Fibroblast of lung (primary cell): ENCODE measurements at regions not wholly inside any gene's neighbourhood (a gene's known extent, or its start where the extent isn't known, plus 50 kb on each side); places are given as distances from the start of the nearest gene placed in this dataset.
A peak's percentile ranks its signal among the peaks of the same experiment; 100 is the strongest.

Source experiments
- DNase-seq, 2 donors: peaks; one replicate each; pipeline versions ENCODE4 v3.0.0 to v3.0.0-alpha.2; 2010; ENCODE audit warnings: low read depth in 2 of 2
- H2AFZ ChIP-seq: 2 replicates; pipeline ENCODE4 v1.5.1; 2012; ENCODE audit warnings: low read length, control low read depth, inconsistent platforms
- H3K27ac ChIP-seq: 2 replicates; pipeline ENCODE4 v1.5.1; 2011; ENCODE audit warnings: low read length, control low read depth; ENCODE audit not compliant: insufficient read depth
- H3K27me3 ChIP-seq: 2 replicates; pipeline ENCODE4 v1.5.1; 2011; ENCODE audit warnings: mild to moderate bottlenecking, low read length; ENCODE audit not compliant: control insufficient read depth, insufficient read depth
- H3K36me3 ChIP-seq: 2 replicates; pipeline ENCODE4 v1.5.1; 2011; ENCODE audit warnings: low read length; ENCODE audit not compliant: control insufficient read depth, insufficient read depth
- H3K4me1 ChIP-seq: 2 replicates; pipeline ENCODE4 v1.5.1; 2011; ENCODE audit warnings: low read length; ENCODE audit not compliant: control insufficient read depth, insufficient read depth; ENCODE audit errors: extremely low read depth
- H3K4me2 ChIP-seq: 2 replicates; pipeline ENCODE4 v1.5.1; 2011; ENCODE audit warnings: low read length, control low read depth; ENCODE audit not compliant: insufficient read depth; ENCODE audit errors: extremely low read depth
- H3K4me3 ChIP-seq, 4 experiments: fragments of 200-600 bp in 1 of 4; sonication (generic) in 1 of 4; replicated peaks in 1 of 4; 2 replicates each; pipeline ENCODE4 v1.5.1; 2011 to 2016; ENCODE audit warnings: low read length in 4 of 4, low read depth in 3 of 4, mild to moderate bottlenecking in 3 of 4, control low read depth in 2 of 4, inconsistent platforms in 1 of 4, mixed read lengths in 1 of 4; ENCODE audit not compliant: insufficient read depth in 1 of 4; ENCODE audit errors: control extremely low read depth in 1 of 4
- H3K79me2 ChIP-seq: 2 replicates; pipeline ENCODE4 v1.5.1; 2012; ENCODE audit warnings: mild to moderate bottlenecking, low read length, inconsistent platforms; ENCODE audit not compliant: control insufficient read depth, insufficient read depth
- H3K9ac ChIP-seq: 2 replicates; pipeline ENCODE4 v1.5.1; 2011; ENCODE audit warnings: mild to moderate bottlenecking, low read length, control low read depth; ENCODE audit not compliant: insufficient read depth
- H3K9me3 ChIP-seq: 2 replicates; pipeline ENCODE4 v1.5.1; 2012; ENCODE audit warnings: low read depth, low read length; ENCODE audit not compliant: control insufficient read depth, insufficient read depth
- H4K20me1 ChIP-seq: 2 replicates; pipeline ENCODE4 v1.5.1; 2011; ENCODE audit warnings: low read length; ENCODE audit not compliant: control insufficient read depth, insufficient read depth; ENCODE audit errors: extremely low read depth
- EZH2 ChIP-seq: IDR thresholded peaks from 2 replicates; pipeline ENCODE4 v1.5.1; 2012; ENCODE audit warnings: low read length, control low read depth, mild to moderate bottlenecking; ENCODE audit errors: missing control alignments
- TF ChIP-seq, protein P1 (sequence below), 2 donors: IDR thresholded peaks in 1 of 2; conservative IDR thresholded peaks in 1 of 2; 1 replicate in 1 of 2; 2 replicates in 1 of 2; pipeline ENCODE4 v1.5.1; 2011 to 2012; ENCODE audit warnings: low read length in 2 of 2, control low read depth in 1 of 2, inconsistent platforms in 1 of 2, low read depth in 1 of 2, mild to moderate bottlenecking in 1 of 2

DNA sequence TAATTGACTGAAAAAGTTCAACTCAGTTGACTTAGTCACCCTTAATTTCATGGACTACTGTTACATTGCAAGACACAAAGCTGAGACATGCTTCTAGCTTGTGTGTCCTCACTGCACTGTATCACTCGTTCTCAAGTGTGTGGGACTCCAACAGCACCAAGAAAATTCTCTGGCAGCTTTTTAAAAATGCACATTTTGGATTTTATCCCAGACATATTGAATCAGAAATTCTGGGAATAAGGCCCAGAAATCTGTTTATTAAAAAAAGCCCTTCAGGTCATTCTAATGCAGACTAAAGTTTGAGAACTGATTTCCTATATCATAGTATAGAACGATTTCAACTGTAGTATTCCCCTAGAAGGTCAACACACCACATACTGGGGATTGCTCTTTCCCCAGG is 1485.3 kb downstream of the PCDH9 start:
- Histone ChIP-seq H3K9me3 (no peaks in the 10 kb centered on the region), H4K20me1 (no peaks in the 10 kb centered on the region), H3K4me3 (no peak overlapping the region), H3K36me3 (no peaks in the 10 kb centered on the region), H3K9ac (no peak overlapping the region), H3K79me2 (no peaks in the 10 kb centered on the region), H2AFZ (no peak overlapping the region), H3K27me3 (no peaks in the 10 kb centered on the region), H3K4me1 (no peaks in the 10 kb centered on the region), H3K4me2 (no peak overlapping the region), H3K27ac (no peak overlapping the region)
- peak; percentile 69 to 95 for DNase-seq
- no peak for TF ChIP-seq EZH2
- TF ChIP-seq, protein P1, sequence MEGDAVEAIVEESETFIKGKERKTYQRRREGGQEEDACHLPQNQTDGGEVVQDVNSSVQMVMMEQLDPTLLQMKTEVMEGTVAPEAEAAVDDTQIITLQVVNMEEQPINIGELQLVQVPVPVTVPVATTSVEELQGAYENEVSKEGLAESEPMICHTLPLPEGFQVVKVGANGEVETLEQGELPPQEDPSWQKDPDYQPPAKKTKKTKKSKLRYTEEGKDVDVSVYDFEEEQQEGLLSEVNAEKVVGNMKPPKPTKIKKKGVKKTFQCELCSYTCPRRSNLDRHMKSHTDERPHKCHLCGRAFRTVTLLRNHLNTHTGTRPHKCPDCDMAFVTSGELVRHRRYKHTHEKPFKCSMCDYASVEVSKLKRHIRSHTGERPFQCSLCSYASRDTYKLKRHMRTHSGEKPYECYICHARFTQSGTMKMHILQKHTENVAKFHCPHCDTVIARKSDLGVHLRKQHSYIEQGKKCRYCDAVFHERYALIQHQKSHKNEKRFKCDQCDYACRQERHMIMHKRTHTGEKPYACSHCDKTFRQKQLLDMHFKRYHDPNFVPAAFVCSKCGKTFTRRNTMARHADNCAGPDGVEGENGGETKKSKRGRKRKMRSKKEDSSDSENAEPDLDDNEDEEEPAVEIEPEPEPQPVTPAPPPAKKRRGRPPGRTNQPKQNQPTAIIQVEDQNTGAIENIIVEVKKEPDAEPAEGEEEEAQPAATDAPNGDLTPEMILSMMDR (conservative IDR thresholded peaks at IDR 0.05 in 1 of 2, IDR thresholded peaks at IDR 0.05 in 1 of 2; ENCODE audit: low read depth in 1 of 2, low read length in 2 of 2), result no peak

DNA sequence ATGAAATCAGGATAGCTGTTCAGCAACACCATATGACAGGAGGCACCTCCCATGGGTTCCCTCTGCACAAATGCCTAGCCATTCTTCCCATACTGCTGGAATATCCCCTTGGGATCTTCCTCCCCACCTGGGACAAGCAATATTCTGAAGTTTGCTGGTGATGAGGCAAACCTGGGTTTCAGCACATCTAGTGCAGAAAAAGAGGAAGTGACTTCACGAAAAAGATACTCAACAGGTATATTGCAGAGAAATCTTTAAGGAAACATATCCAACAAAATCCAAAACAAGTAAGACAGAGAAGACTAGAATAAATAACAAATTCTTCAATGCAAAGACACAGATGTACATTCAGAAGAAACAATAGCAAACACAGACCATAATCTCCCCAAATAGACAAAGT is 1497.0 kb downstream of the PCDH9 start:
- no peaks in the 10 kb centered on the region for H3K9me3 ChIP-seq
- H3K27me3 ChIP-seq, result no peaks in the 10 kb centered on the region
- H2AFZ ChIP-seq, result no peak overlapping the region
- no peak overlapping the region for H3K27ac ChIP-seq
- no peak for DNase-seq
- TF ChIP-seq EZH2, result no peak
- TF ChIP-seq, protein P1 (conservative IDR thresholded peaks at IDR 0.05 in 1 of 2, IDR thresholded peaks at IDR 0.05 in 1 of 2; ENCODE audit: low read depth in 1 of 2, low read length in 2 of 2), result no peak
- no peaks in the 10 kb centered on the region for H4K20me1 ChIP-seq
- no peak overlapping the region for H3K4me3 ChIP-seq
- H3K79me2 ChIP-seq, result no peaks in the 10 kb centered on the region
- H3K9ac ChIP-seq, result no peak overlapping the region
- no peaks in the 10 kb centered on the region for H3K4me1 ChIP-seq
- no peak overlapping the region for H3K4me2 ChIP-seq
- H3K36me3 ChIP-seq, result no peaks in the 10 kb centered on the region

DNA sequence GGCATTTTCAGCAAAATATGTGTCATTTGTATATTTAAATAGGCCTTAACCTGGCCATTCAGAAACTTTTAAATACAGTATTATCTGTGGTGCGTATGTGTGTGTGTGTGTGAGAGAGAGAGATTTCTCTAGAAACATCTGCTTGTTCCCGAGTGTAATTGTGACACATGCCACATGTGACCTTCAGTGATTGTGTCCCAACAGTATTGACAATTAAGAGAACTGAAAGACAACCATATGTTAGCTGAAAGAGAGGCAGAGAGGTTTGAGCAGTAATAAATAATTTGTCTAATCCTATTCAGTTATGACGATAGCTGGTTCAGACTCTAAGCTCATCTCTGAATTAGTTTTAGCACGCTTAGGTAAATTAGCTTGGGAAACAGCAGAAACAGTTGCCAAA is 1503.1 kb downstream of the PCDH9 start:
- H3K79me2 ChIP-seq, result no peaks in the 10 kb centered on the region
- no peaks in the 10 kb centered on the region for H3K9me3 ChIP-seq
- TF ChIP-seq, protein P1 (conservative IDR thresholded peaks at IDR 0.05 in 1 of 2, IDR thresholded peaks at IDR 0.05 in 1 of 2; ENCODE audit: low read depth in 1 of 2, low read length in 2 of 2), result no peak
- no peak overlapping the region for H3K4me3 ChIP-seq
- H3K9ac ChIP-seq, result no peak overlapping the region
- H3K27ac ChIP-seq, result no peak overlapping the region
- no peaks in the 10 kb centered on the region for H3K36me3 ChIP-seq
- H3K4me1 ChIP-seq, result no peaks in the 10 kb centered on the region
- DNase-seq, result no peak
- no peaks in the 10 kb centered on the region for H4K20me1 ChIP-seq
- H3K27me3 ChIP-seq, result no peaks in the 10 kb centered on the region
- H3K4me2 ChIP-seq, result no peak overlapping the region
- H2AFZ ChIP-seq, result no peak overlapping the region
